ENCODE measurements at regions not wholly inside any gene's neighbourhood (a gene's known extent, or its start where the extent isn't known, plus 50 kb on each side); places are given as distances from the start of the nearest gene placed in this dataset.
"Not testable (repeated sequence)": the region's sequence is repeated elsewhere in the genome, so short reads cannot be mapped to it uniquely, and the experiment has no call there.

DNA sequence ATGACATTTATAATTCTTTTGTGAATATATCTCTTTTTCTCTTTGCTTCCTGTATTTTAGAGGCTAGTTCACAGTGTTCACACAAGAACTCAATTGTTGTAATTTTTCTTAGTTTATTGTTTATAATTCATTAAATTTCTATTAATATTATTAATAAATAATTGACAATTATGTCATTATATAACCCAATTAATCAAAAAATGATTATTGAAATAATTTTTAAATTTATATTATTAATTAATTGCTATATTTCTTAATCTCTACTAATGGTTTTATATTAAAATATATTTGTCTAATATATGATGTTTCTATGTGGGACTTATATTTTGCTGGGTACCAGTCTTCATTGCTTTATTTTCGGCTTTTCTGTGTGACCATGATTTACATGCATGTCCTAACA lies 618.4 kb downstream of the CDH9 start:
- Histone ChIP-seq H3K4me3 (ENCODE audit: low read depth, low read length) (no peak overlapping the region), H3K4me1 (ENCODE audit: control insufficient read depth, insufficient read depth, low read length, unreplicated experiment) (no peaks in the 10 kb centered on the region), H3K27ac (ENCODE audit: low read depth, low read length) (no peak overlapping the region), H3K79me2 (ENCODE audit: control insufficient read depth, insufficient read depth, low read length, unreplicated experiment) (no peaks in the 10 kb centered on the region), H3K36me3 (ENCODE audit: insufficient read depth, low read length) (no peaks in the 10 kb centered on the region), H2AFZ (ENCODE audit: low read length, unreplicated experiment) (no peak overlapping the region), H3K27me3 (ENCODE audit: insufficient read depth, low read length) (no peaks in the 10 kb centered on the region)

- H3K27ac ChIP-seq (ENCODE audit: low read depth, low read length): no peak overlapping the region
- H2AFZ ChIP-seq (ENCODE audit: low read length, unreplicated experiment): no peak overlapping the region
- H3K4me3 ChIP-seq (ENCODE audit: low read depth, low read length): no peak overlapping the region
- H3K27me3 ChIP-seq (ENCODE audit: insufficient read depth, low read length): no peaks in the 10 kb centered on the region
- no peaks in the 10 kb centered on the region for H3K4me1 ChIP-seq (ENCODE audit: control insufficient read depth, insufficient read depth, low read length, unreplicated experiment)
- H3K79me2 ChIP-seq (ENCODE audit: control insufficient read depth, insufficient read depth, low read length, unreplicated experiment): no peaks in the 10 kb centered on the region
- H3K36me3 ChIP-seq (ENCODE audit: insufficient read depth, low read length): no peaks in the 10 kb centered on the region
Observed at GRCh38 chr5:26416911-26417310, 621.5 kb downstream of the CDH9 start.

GRCh38 chr5:26415987-26416779 lies 622.2 kb downstream of the CDH9 start:
- no peak overlapping the region for H2AFZ ChIP-seq (ENCODE audit: low read length, unreplicated experiment)
- H3K36me3 ChIP-seq (ENCODE audit: insufficient read depth, low read length): no peaks in the 10 kb centered on the region
- no peak overlapping the region for H3K4me3 ChIP-seq (ENCODE audit: low read depth, low read length)
- H3K27me3 ChIP-seq (ENCODE audit: insufficient read depth, low read length): no peaks in the 10 kb centered on the region
- no peaks in the 10 kb centered on the region for H3K79me2 ChIP-seq (ENCODE audit: control insufficient read depth, insufficient read depth, low read length, unreplicated experiment)
- no peak overlapping the region for H3K27ac ChIP-seq (ENCODE audit: low read depth, low read length)
- H3K4me1 ChIP-seq (ENCODE audit: control insufficient read depth, insufficient read depth, low read length, unreplicated experiment): no peaks in the 10 kb centered on the region

- H3K27me3 ChIP-seq (ENCODE audit: insufficient read depth, low read length): no peaks in the 10 kb centered on the region
- H3K36me3 ChIP-seq (ENCODE audit: insufficient read depth, low read length): no peaks in the 10 kb centered on the region
- no peak overlapping the region for H3K4me3 ChIP-seq (ENCODE audit: low read depth, low read length)
- no peak overlapping the region for H3K27ac ChIP-seq (ENCODE audit: low read depth, low read length)
- no peaks in the 10 kb centered on the region for H3K4me1 ChIP-seq (ENCODE audit: control insufficient read depth, insufficient read depth, low read length, unreplicated experiment)
- no peak overlapping the region for H2AFZ ChIP-seq (ENCODE audit: low read length, unreplicated experiment)
- no peaks in the 10 kb centered on the region for H3K79me2 ChIP-seq (ENCODE audit: control insufficient read depth, insufficient read depth, low read length, unreplicated experiment)
Observed at GRCh38 chr5:26390608-26391007, 647.8 kb downstream of the CDH9 start.

DNA sequence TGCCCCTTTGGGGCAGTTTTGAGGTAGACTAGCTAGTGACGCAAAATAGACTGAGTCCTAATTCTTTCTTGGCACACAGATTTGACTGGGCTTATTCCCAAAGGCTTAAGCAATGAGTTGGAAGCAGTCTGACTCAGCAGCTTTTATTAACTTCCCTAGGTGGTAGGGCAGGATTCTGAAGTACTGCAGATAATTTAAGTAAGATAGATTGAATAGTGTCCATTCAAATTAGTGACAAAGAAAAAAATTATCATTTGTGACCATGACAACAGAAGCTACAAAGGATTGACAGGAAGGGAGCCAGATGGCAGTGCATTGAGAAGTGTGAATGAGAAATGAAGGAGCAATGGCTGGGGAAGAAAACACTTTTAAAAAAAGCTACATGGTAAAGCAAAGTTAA lies 649.4 kb downstream of the CDH9 start:
- H3K4me1 ChIP-seq (ENCODE audit: control insufficient read depth, insufficient read depth, low read length, unreplicated experiment): no peaks in the 10 kb centered on the region
- no peak overlapping the region for H3K27ac ChIP-seq (ENCODE audit: low read depth, low read length)
- no peak overlapping the region for H3K4me3 ChIP-seq (ENCODE audit: low read depth, low read length)
- H3K27me3 ChIP-seq (ENCODE audit: insufficient read depth, low read length): no peaks in the 10 kb centered on the region
- H2AFZ ChIP-seq (ENCODE audit: low read length, unreplicated experiment): no peak overlapping the region
- H3K36me3 ChIP-seq (ENCODE audit: insufficient read depth, low read length): no peaks in the 10 kb centered on the region
- H3K79me2 ChIP-seq (ENCODE audit: control insufficient read depth, insufficient read depth, low read length, unreplicated experiment): no peaks in the 10 kb centered on the region

- Histone ChIP-seq H3K27me3 (ENCODE audit: insufficient read depth, low read length) (no peaks in the 10 kb centered on the region), H2AFZ (ENCODE audit: low read length, unreplicated experiment) (no peak overlapping the region), H3K79me2 (ENCODE audit: control insufficient read depth, insufficient read depth, low read length, unreplicated experiment) (no peaks in the 10 kb centered on the region), H3K4me1 (ENCODE audit: control insufficient read depth, insufficient read depth, low read length, unreplicated experiment) (no peaks in the 10 kb centered on the region), H3K4me3 (ENCODE audit: low read depth, low read length) (no peak overlapping the region), H3K36me3 (ENCODE audit: insufficient read depth, low read length) (no peaks in the 10 kb centered on the region), H3K27ac (ENCODE audit: low read depth, low read length) (no peak overlapping the region)
Observed at GRCh38 chr5:26386532-26386931, 651.9 kb downstream of the CDH9 start.

DNA sequence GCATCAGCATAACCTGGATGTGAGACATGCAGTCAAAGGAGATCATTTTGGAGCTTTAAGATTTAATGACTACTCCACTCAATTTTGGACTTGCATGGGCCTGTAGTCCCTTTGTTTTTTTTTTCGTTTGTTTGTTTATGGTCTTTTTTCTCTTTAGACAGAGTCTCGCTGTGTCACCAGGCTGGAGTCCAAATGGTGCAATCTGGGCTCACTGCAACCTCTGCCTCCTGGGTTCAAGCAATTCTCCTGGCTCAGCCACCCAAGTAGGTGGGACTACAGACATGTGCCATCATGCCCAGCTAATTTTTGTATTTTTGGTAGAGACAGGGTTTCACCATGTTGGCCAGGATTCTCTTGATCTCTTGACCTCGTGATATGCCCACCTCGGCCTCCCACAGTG lies 673.8 kb downstream of the CDH9 start:
- not testable (repeated sequence) for H3K4me3 ChIP-seq (ENCODE audit: low read depth, low read length); H3K36me3 ChIP-seq (ENCODE audit: insufficient read depth, low read length); H3K27ac ChIP-seq (ENCODE audit: low read depth, low read length); H3K27me3 ChIP-seq (ENCODE audit: insufficient read depth, low read length); H3K79me2 ChIP-seq (ENCODE audit: control insufficient read depth, insufficient read depth, low read length, unreplicated experiment); H2AFZ ChIP-seq (ENCODE audit: low read length, unreplicated experiment); H3K4me1 ChIP-seq (ENCODE audit: control insufficient read depth, insufficient read depth, low read length, unreplicated experiment)

DNA sequence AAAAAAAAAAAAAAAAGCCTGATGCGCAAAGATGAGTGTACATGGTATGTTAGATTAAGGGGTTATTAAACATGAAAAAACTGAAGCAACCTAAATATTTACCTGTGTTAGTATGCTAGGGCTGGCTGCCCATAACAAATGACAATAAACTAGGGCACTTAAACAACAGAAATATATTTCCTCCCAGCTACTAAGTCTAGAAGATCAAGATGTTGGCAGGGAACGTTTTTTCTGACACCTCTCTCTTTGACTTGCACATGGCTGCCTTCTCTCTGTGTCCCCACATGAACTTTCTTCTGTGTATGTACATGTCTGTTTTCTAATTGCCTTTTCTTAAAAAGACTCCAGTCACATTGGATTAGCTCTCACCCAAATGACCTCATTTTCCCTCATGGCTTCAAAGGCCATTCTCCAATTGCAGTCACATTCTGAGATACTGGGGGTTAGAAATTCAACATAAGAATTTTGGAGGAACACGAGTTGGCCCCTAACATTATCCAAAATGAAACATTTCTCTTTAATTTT lies 694.5 kb downstream of the CDH9 start:
- no peaks in the 10 kb centered on the region for H3K79me2 ChIP-seq (ENCODE audit: control insufficient read depth, insufficient read depth, low read length, unreplicated experiment)
- no peaks in the 10 kb centered on the region for H3K27me3 ChIP-seq (ENCODE audit: insufficient read depth, low read length)
- H3K36me3 ChIP-seq (ENCODE audit: insufficient read depth, low read length): no peaks in the 10 kb centered on the region
- no peak overlapping the region for H3K4me3 ChIP-seq (ENCODE audit: low read depth, low read length)
- H3K27ac ChIP-seq (ENCODE audit: low read depth, low read length): no peak overlapping the region
- no peak overlapping the region for H2AFZ ChIP-seq (ENCODE audit: low read length, unreplicated experiment)
- no peaks in the 10 kb centered on the region for H3K4me1 ChIP-seq (ENCODE audit: control insufficient read depth, insufficient read depth, low read length, unreplicated experiment)

DNA sequence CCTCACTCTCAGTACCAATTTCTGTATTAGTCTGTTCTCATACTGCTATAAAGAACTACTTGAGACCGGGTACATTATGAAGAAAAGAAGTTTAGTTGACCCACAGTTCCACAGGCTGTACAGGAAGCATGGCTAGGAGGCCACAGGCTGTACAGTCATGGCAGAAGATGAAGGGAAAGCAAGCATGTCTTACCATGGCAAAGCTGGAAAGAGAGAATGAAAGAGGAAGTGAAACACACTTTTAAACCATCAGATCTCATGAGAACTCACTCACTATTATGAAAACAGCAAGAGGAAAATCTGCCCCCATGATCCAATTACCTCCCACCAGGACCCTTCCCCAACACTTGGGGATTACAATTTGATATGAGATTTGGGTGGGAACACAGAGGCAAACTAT lies 698.8 kb downstream of the CDH9 start:
- H3K36me3 ChIP-seq (ENCODE audit: insufficient read depth, low read length): no peaks in the 10 kb centered on the region
- H3K27me3 ChIP-seq (ENCODE audit: insufficient read depth, low read length): no peaks in the 10 kb centered on the region
- no peaks in the 10 kb centered on the region for H3K4me1 ChIP-seq (ENCODE audit: control insufficient read depth, insufficient read depth, low read length, unreplicated experiment)
- H3K27ac ChIP-seq (ENCODE audit: low read depth, low read length): no peak overlapping the region
- H3K4me3 ChIP-seq (ENCODE audit: low read depth, low read length): no peak overlapping the region
- no peaks in the 10 kb centered on the region for H3K79me2 ChIP-seq (ENCODE audit: control insufficient read depth, insufficient read depth, low read length, unreplicated experiment)
- H2AFZ ChIP-seq (ENCODE audit: low read length, unreplicated experiment): no peak overlapping the region

DNA sequence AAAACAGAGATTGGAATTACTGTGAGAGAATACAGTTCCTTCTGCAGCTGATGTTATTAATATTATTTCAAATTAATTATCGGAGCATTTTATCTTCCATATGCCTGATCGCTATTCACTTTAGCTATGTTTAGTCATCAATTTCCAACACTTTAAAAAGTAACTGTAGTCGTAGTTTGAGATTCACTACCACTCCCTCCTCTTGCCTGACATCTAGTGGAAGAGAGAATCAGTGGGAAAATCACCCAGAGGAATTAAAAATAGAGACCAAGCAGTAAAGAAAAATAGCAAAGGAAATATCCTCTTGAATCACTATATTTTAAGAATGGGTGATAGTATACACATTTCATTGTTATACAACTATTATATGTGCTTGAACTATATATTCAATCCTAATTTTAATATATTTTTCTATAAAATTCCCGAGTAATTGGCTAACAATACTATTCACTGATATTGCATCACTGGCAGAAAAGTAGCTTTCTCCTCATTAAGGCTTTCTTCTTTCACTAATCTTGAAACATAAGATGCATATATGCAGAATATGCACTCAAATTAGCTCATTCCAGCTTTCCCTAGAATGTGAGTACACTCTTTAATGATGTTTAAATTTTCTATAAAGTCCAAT lies 708.7 kb downstream of the CDH9 start:
- H3K27me3 ChIP-seq (ENCODE audit: insufficient read depth, low read length): no peaks in the 10 kb centered on the region
- H3K4me1 ChIP-seq (ENCODE audit: control insufficient read depth, insufficient read depth, low read length, unreplicated experiment): no peaks in the 10 kb centered on the region
- H3K4me3 ChIP-seq (ENCODE audit: low read depth, low read length): no peak overlapping the region
- no peak overlapping the region for H2AFZ ChIP-seq (ENCODE audit: low read length, unreplicated experiment)
- no peak overlapping the region for H3K27ac ChIP-seq (ENCODE audit: low read depth, low read length)
- no peaks in the 10 kb centered on the region for H3K79me2 ChIP-seq (ENCODE audit: control insufficient read depth, insufficient read depth, low read length, unreplicated experiment)
- no peaks in the 10 kb centered on the region for H3K36me3 ChIP-seq (ENCODE audit: insufficient read depth, low read length)

DNA sequence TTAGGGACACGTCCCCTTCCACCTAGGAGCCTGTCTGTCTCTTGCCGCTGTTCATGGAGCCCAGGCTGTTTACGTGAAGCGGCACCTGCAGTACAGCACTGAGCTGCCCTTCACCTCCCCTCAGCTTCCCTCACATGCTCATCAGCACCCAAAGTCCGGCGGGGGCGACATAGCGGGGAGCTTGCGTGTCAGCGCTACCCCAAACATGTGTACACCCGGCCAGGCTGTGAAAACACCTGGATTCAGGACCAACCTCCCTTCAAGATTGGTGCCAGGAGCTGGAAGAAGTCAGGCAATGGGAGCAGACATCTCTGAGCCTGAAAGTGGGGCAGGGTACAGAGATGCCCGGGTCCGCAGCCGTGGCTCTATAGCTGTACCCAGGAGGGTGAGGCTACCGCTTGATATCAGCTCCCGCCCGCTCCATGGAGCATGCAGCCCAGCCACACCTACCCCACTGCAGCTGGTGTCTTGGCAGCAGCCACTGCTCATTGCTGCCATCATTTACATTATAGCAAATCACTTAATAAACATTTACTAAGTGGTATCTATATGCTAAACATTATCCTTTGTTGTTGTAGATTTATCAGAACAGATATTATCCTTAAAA lies 712.1 kb downstream of the CDH9 start:
- H3K27ac ChIP-seq (ENCODE audit: low read depth, low read length): no peak overlapping the region
- H3K27me3 ChIP-seq (ENCODE audit: insufficient read depth, low read length): no peaks in the 10 kb centered on the region
- no peak overlapping the region for H3K4me3 ChIP-seq (ENCODE audit: low read depth, low read length)
- H3K36me3 ChIP-seq (ENCODE audit: insufficient read depth, low read length): no peaks in the 10 kb centered on the region
- H2AFZ ChIP-seq (ENCODE audit: low read length, unreplicated experiment): no peak overlapping the region
- no peaks in the 10 kb centered on the region for H3K4me1 ChIP-seq (ENCODE audit: control insufficient read depth, insufficient read depth, low read length, unreplicated experiment)
- no peaks in the 10 kb centered on the region for H3K79me2 ChIP-seq (ENCODE audit: control insufficient read depth, insufficient read depth, low read length, unreplicated experiment)
